C4-2B (cell line): ENCODE measurements at regions not wholly inside any gene's neighbourhood (a gene's known extent, or its start where the extent isn't known, plus 50 kb on each side); places are given as distances from the start of the nearest gene placed in this dataset.
"Not testable (repeated sequence)": the region's sequence is repeated elsewhere in the genome, so short reads cannot be mapped to it uniquely, and the experiment has no call there.

ENCODE experiments used
- H3K27ac ChIP-seq: fragments of 450-650 bp; 2 replicates; pipeline ENCODE4 v1.5.1; 2017
- ZFX ChIP-seq: fragments of 450-650 bp; IDR thresholded peaks from 2 replicates; pipeline ENCODE4 v1.6.1; 2017
- TF ChIP-seq, protein P1 (sequence below): fragments of 450-650 bp; conservative IDR thresholded peaks from 2 replicates; pipeline ENCODE4 v1.5.1; 2017; ENCODE audit warnings: mild to moderate bottlenecking

- TF ChIP-seq, protein P1, sequence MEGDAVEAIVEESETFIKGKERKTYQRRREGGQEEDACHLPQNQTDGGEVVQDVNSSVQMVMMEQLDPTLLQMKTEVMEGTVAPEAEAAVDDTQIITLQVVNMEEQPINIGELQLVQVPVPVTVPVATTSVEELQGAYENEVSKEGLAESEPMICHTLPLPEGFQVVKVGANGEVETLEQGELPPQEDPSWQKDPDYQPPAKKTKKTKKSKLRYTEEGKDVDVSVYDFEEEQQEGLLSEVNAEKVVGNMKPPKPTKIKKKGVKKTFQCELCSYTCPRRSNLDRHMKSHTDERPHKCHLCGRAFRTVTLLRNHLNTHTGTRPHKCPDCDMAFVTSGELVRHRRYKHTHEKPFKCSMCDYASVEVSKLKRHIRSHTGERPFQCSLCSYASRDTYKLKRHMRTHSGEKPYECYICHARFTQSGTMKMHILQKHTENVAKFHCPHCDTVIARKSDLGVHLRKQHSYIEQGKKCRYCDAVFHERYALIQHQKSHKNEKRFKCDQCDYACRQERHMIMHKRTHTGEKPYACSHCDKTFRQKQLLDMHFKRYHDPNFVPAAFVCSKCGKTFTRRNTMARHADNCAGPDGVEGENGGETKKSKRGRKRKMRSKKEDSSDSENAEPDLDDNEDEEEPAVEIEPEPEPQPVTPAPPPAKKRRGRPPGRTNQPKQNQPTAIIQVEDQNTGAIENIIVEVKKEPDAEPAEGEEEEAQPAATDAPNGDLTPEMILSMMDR, result no peak
- TF ChIP-seq ZFX, result no peak
- no peak overlapping the region for H3K27ac ChIP-seq
Observed at GRCh38 chr5:25701936-25702335, 1057.2 kb upstream of the CDH10 start.

GRCh38 chr5:25694801-25695200 lies 1050.0 kb upstream of the CDH10 start:
- TF ChIP-seq, protein P1, result no peak
- no peak for TF ChIP-seq ZFX
- no peak overlapping the region for H3K27ac ChIP-seq

DNA sequence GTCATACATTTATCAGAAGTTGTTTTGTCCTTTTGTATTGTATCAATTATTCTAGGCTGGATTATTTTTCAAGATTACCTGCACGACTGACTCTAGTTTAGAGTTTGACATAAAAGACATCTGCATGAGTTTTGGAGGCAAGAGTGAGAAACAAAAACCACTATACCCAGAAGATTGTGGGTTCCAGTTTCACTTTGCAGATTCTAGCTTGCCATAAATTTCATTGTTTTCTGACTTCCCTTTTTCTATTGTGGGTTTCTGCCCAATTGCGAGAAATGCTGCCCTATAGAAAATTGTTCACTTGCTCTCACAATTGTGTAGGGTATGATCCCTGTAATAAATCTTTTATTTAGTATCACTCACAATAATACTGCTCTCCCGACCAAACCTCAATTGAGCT lies 1043.4 kb upstream of the CDH10 start:
- no peak for TF ChIP-seq ZFX
- H3K27ac ChIP-seq, result no peak overlapping the region

DNA sequence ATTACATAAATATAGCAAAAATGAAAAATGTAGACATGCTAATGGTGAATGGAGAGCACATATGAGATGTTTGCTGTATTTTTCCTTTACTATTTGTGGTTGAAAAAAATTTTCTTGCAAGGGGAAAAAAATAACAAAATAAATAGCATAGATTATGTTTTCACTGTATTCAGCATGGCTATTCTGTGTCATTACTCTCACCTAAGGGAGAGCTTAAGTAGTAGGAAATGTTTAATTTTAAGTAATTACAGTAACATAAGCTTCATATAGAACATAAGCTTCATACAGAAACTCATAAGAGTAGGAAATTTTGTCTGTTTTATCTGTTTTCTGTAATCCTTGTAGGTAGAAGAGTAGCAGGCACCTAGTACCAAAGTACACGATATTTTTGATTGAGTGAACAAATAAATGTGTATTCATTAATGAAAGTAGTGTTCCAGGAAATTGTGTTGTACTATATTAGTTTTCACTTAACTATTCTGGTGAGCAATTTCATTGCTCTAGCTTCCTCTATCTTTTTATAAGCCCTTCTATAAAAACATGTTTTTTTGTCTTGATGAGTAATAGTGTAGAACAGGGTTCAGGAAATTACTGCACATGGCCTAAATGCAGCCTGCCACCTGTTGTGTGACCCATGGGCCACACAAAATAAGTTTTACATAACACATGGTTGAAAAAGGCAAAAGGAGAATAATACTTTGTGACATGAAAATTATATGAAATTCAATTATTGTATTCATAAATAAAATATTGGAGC lies 1025.0 kb upstream of the CDH10 start:
- TF ChIP-seq, protein P1, result no peak
- no peak for TF ChIP-seq ZFX
- no peak overlapping the region for H3K27ac ChIP-seq

DNA sequence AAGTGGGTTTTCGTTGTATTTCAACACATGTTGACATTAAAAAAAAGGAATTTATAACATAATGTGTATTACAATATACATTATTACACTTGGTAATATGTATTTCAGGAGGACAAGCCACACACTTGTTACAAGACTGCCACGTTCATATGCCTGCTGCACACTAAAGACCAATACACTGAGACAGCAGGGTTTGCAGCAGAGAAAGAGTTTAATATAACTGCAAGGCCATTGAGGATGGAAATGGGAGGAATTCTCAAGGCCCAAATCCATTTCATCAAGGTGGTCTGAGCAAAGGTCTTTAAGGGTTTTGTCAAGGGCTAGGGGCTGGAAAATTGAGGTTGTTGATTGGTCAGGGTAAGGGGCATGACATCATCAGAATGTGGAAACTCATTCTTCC lies 1017.8 kb upstream of the CDH10 start:
- TF ChIP-seq ZFX, result no peak
- TF ChIP-seq, protein P1, result no peak
- H3K27ac ChIP-seq, result no peak overlapping the region

GRCh38 chr5:25650316-25650715 lies 1005.5 kb upstream of the CDH10 start:
- H3K27ac ChIP-seq, result not testable (repeated sequence)

DNA sequence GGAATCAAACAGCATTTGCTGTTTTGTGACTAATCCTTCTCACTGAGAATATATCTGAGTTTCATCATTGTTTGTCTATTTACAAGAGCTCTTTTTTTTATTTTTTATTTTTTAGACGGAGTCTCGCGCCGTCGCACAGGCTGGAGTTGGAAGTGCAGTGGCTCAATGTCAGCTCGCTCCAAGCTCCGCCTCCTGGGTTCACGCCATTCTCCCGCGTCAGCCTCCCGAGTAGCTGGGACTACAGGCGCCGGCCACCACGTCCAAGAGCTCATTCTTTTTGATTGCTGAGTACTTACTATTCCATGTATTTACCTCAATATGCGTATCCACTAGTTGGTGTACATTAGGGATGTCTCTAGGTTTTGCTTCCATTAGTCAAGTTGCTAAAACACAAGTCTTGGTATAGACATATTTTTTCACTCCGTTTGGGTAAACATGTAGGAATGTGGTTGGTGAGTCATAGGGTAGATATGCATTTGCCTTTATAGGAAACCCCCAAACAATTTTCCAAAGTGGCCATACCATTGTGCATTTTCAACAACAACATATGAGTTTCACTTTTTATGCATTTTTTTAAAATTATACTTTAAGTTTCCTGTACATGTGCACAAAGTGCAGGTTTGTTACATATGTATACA lies 1005.0 kb upstream of the CDH10 start:
- H3K27ac ChIP-seq, result no peak overlapping the region
- TF ChIP-seq, protein P1, result no peak
- TF ChIP-seq ZFX, result no peak

DNA sequence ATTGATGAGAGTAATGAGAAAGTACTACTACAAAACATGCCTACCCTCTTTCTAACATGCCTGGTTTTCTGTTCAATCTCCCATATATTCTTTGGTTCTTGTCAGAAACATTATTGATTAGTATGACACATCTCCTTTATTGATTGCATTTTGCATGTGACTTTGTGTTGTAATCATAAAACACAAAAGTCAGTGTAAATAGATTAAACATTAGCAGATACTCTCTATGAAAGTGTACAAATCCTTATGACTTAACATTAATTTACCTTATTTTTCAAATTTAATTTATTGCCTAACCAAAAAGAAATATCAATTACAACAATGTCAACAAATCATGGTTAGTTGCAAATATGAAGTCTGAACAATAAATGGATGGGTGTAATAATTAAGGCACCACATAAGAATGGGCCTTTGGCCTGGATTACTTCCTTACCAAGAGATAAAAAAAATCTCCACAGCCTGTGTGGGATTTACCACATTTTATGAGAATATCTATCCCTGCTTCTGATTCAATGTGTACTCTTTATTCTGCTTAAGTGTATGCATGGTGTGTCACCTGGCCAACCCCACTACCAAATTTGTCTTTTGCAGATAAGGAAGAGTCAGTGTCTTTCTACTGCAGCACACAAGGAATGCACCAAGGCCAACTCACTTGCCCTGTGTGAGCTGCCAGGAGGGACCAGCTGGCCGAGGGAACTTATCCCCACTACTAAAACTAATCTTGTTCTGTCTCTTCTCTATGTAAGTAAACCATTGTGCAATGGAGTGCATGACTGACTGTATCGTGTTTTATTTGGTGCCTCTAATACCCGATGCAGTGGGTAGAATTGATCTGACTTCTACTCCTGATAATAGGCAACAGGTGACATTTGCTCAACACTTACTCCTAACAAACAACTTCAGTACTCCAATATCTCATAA lies 1001.9 kb upstream of the CDH10 start:
- H3K27ac ChIP-seq, result no peak overlapping the region
- TF ChIP-seq, protein P1, result no peak
- TF ChIP-seq ZFX, result no peak
